ENCODE measurements at regions not wholly inside any gene's neighbourhood (a gene's known extent, or its start where the extent isn't known, plus 50 kb on each side); places are given as distances from the start of the nearest gene placed in this dataset.

GRCh38 chr5:71905834-71906711 lies 187.0 kb downstream of the CARTPT start:
- no peak for TF ChIP-seq CTCF (IDR thresholded peaks at IDR 0.05)
- ATAC-seq (peak; percentile 44 to 68 (median 54)), FAIRE-seq (no peak), DNase-seq (peak in 4 of 6 donors; percentile 9 to 65 (median 54))
- Histone ChIP-seq H3K4me3 (no peak overlapping the region), H3K36me3 (no peaks in the 10 kb centered on the region), H3K27ac (no peak overlapping the region), H3K9me3 (no peaks in the 10 kb centered on the region), H3K4me1 (peaks cover 0 to 18% (median 14%) of the 10 kb centered on the region in 3 donors), H3K27me3 (no peaks in the 10 kb centered on the region)
- intact Hi-C loops (cut with DNase I) = no loop called here
- WGBS, 2 donors = 71 to 77% methylated on average over 1 of the region's 1 CpG

- 70 to 71% methylated on average over 3 of the region's 3 CpGs for WGBS, 2 donors
- no peak for DNase-seq
- Histone ChIP-seq H3K36me3 (no peaks in the 10 kb centered on the region), H3K27me3 (no peaks in the 10 kb centered on the region), H3K4me3 (no peak overlapping the region), H3K4me1 (peaks cover 0 to 18% (median 14%) of the 10 kb centered on the region in 3 donors), H3K27ac (no peak overlapping the region), H3K9me3 (no peaks in the 10 kb centered on the region)
- FAIRE-seq = no peak
- intact Hi-C loops (cut with DNase I) = no loop called here
- peak in 1 of 4 donors; percentile 37 for ATAC-seq
- TF ChIP-seq CTCF (IDR thresholded peaks at IDR 0.05) = no peak
Observed at GRCh38 chr5:71907001-71907588, 188.0 kb downstream of the CARTPT start.

GRCh38 chr5:71907608-71908145 lies 188.6 kb downstream of the CARTPT start:
- Histone ChIP-seq H3K27ac (no peak overlapping the region), H3K4me3 (no peak overlapping the region), H3K36me3 (no peaks in the 10 kb centered on the region), H3K9me3 (no peaks in the 10 kb centered on the region), H3K4me1 (peaks cover 0 to 18% (median 14%) of the 10 kb centered on the region in 3 donors), H3K27me3 (no peaks in the 10 kb centered on the region)
- intact Hi-C loops (cut with DNase I) = no loop called here
- 33% methylated on average over 4 of the region's 4 CpGs for WGBS, 2 donors
- TF ChIP-seq CTCF (IDR thresholded peaks at IDR 0.05) = no peak
- DNase-seq = no peak
- no peak for FAIRE-seq
- ATAC-seq = peak in 2 of 4 donors; percentile 21 to 35

- Histone ChIP-seq H3K9me3 (no peaks in the 10 kb centered on the region), H3K27ac (no peak overlapping the region), H3K4me3 (no peak overlapping the region), H3K4me1 (peaks cover 0 to 18% (median 14%) of the 10 kb centered on the region in 3 donors), H3K27me3 (no peaks in the 10 kb centered on the region), H3K36me3 (no peaks in the 10 kb centered on the region)
- WGBS, 2 donors = 72 to 86% methylated on average over 3 of the region's 3 CpGs
- no peak for ATAC-seq
- intact Hi-C loops (cut with DNase I) = no loop called here
- DNase-seq = no peak
- no peak for TF ChIP-seq CTCF (IDR thresholded peaks at IDR 0.05)
- FAIRE-seq = no peak
Observed at GRCh38 chr5:71910741-71911140, 191.7 kb downstream of the CARTPT start.

Data from pancreas (tissue), 10 donors.